ENCODE measurements at regions not wholly inside any gene's neighbourhood (a gene's known extent, or its start where the extent isn't known, plus 50 kb on each side); places are given as distances from the start of the nearest gene placed in this dataset.

DNA sequence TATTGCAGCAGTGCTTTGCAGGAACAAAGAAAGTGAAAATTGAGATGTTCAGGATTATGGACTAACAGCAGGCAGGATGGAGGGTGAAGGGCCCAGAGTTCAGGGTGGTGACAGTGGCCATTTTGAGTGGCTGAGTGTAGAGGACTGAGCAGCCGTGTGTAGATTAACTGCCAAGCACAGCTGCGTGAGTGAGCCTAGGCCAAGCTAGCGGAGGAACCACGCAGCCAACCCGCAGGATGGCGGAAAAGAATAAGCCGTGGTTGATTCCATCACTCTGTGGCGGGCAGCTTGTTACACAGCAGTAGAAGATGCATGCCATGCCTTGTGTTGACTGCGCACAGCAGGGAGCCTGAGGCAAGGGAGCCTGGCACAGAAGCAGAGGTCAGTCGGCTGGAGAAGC lies 102.5 kb upstream of the KIF26B start:
- H3K4me3 ChIP-seq, result no peak overlapping the region
- no peaks in the 10 kb centered on the region for H3K27me3 ChIP-seq (replicated peaks; ENCODE audit: insufficient read depth)
- TF ChIP-seq POLR2AphosphoS5 (IDR thresholded peaks at IDR 0.05), result no peak
- TF ChIP-seq, protein P1, sequence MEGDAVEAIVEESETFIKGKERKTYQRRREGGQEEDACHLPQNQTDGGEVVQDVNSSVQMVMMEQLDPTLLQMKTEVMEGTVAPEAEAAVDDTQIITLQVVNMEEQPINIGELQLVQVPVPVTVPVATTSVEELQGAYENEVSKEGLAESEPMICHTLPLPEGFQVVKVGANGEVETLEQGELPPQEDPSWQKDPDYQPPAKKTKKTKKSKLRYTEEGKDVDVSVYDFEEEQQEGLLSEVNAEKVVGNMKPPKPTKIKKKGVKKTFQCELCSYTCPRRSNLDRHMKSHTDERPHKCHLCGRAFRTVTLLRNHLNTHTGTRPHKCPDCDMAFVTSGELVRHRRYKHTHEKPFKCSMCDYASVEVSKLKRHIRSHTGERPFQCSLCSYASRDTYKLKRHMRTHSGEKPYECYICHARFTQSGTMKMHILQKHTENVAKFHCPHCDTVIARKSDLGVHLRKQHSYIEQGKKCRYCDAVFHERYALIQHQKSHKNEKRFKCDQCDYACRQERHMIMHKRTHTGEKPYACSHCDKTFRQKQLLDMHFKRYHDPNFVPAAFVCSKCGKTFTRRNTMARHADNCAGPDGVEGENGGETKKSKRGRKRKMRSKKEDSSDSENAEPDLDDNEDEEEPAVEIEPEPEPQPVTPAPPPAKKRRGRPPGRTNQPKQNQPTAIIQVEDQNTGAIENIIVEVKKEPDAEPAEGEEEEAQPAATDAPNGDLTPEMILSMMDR (IDR thresholded peaks at IDR 0.05), result no peak
- no peak for TF ChIP-seq POLR2A (IDR thresholded peaks at IDR 0.05)
- WGBS, result 94% methylated on average over 10 of the region's 10 CpGs
- H3K27ac ChIP-seq, result no peak overlapping the region
- intact Hi-C loops (cut with DNase I), result no loop called here
- H3K4me1 ChIP-seq (replicated peaks), result no peaks in the 10 kb centered on the region
- DNase-seq (ENCODE audit: low spot score), result no peak
- no peaks in the 10 kb centered on the region for H3K9me3 ChIP-seq
- H3K36me3 ChIP-seq, result no peaks in the 10 kb centered on the region

DNA sequence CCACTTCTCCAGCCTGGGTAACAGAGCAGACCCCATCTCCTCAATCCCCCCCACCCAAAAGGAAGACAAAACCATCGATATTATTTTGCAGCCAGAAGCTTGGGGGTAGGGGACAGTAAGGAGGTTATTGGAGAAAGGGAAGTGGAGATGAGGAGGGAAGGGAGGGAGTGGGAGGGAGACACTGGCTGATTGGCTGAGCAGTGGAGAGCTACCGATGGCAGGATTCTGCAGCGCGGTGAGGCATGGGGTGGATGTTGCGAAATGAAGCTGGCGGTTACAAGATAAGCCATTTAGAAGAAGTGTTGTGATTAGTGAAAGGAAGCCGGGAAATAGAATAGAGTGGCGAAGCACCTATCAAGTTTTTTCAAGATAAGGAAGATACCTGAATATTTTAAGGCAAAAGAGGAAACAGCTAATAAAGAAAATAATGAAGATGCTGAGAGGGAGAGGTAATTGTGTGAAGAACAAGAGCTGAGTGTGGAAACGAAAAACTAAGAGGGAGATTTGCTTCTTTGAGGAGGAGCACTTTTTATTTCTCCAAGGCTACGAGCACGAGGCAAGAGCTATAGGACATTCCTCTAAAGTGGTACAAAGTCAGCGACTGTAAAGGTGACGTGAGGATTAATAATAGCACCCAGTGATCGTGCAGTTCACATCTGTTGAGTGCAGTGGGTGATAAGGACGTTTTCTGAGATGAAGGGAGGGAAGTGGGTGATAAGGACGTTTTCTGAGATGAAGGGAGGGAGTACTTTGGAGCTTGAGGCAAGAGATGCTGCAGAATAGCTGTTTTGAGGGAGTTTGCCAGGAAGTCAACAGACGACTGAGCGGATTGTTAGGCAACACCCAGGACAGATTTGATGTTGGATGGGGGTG lies 103.2 kb upstream of the KIF26B start:
- H3K27ac ChIP-seq, result no peak overlapping the region
- no peaks in the 10 kb centered on the region for H3K9me3 ChIP-seq
- whole genome bisulfite sequencing, result 67% methylated on average over 18 of the region's 18 CpGs
- H3K4me1 ChIP-seq (replicated peaks), result no peaks in the 10 kb centered on the region
- H3K4me3 ChIP-seq, result no peak overlapping the region
- intact Hi-C loops (cut with DNase I), result no loop called here
- TF ChIP-seq, protein P1 (IDR thresholded peaks at IDR 0.05), result no peak
- TF ChIP-seq POLR2AphosphoS5 (IDR thresholded peaks at IDR 0.05) (no peak), POLR2A (IDR thresholded peaks at IDR 0.05) (no peak)
- no peaks in the 10 kb centered on the region for H3K36me3 ChIP-seq
- no peaks in the 10 kb centered on the region for H3K27me3 ChIP-seq (replicated peaks; ENCODE audit: insufficient read depth)
- DNase-seq (ENCODE audit: low spot score), result no peak

DNA sequence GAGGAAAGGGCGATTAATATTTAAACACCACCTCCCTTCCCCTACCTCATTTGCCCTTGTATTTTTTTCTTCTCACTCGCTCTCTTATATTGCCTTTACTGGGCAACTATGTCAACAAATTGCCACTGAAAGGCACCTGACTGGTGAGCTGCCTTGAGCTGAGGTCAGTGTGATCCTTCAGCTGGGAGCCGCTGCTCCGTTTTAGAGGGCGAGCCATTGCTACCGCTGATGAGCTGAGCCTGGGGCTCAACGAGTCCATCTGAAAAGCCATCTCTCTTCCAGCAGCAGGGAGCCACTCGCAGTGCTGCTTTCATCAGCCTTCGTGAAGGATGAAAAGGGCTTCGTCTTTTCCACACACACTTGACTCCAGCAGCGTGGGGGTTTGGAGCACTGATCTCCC lies 108.0 kb upstream of the KIF26B start:
- WGBS, result 84% methylated on average over 11 of the region's 11 CpGs
- no peaks in the 10 kb centered on the region for H3K27me3 ChIP-seq (replicated peaks; ENCODE audit: insufficient read depth)
- H3K4me1 ChIP-seq (replicated peaks), result no peaks in the 10 kb centered on the region
- H3K4me3 ChIP-seq, result no peak overlapping the region
- no peak for TF ChIP-seq POLR2A (IDR thresholded peaks at IDR 0.05)
- TF ChIP-seq, protein P1 (IDR thresholded peaks at IDR 0.05), result no peak
- no peak for TF ChIP-seq POLR2AphosphoS5 (IDR thresholded peaks at IDR 0.05)
- no peak for DNase-seq (ENCODE audit: low spot score)
- H3K36me3 ChIP-seq, result no peaks in the 10 kb centered on the region
- H3K9me3 ChIP-seq, result no peaks in the 10 kb centered on the region
- intact Hi-C loops (cut with DNase I), result no loop called here
- no peak overlapping the region for H3K27ac ChIP-seq

DNA sequence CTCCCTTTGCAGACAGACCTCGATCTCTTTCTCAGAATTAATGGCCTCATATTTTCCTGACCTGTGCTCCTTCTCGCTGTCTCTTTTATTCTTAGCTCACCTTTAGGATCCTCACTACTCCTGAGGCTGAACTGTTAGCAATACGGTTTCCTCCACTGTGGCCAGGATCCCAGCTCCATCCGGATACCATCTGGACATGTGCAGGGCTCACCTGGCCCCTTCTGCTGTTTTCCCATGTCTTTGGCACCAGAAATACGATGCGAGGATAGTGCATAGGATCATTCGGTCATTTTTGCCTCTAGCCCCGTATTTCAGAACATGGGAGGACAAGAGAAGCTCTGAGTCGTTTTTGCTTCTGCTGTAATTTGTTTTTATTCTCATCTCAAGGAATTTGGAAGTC lies 108.5 kb upstream of the KIF26B start:
- Histone ChIP-seq H3K27ac (no peak overlapping the region), H3K4me1 (replicated peaks) (no peaks in the 10 kb centered on the region), H3K9me3 (no peaks in the 10 kb centered on the region), H3K4me3 (no peak overlapping the region), H3K27me3 (replicated peaks; ENCODE audit: insufficient read depth) (no peaks in the 10 kb centered on the region), H3K36me3 (no peaks in the 10 kb centered on the region)
- DNase-seq (ENCODE audit: low spot score), result no peak
- intact Hi-C loops (cut with DNase I), result no loop called here
- TF ChIP-seq POLR2AphosphoS5 (IDR thresholded peaks at IDR 0.05), result no peak
- TF ChIP-seq, protein P1 (IDR thresholded peaks at IDR 0.05), result no peak
- TF ChIP-seq POLR2A (IDR thresholded peaks at IDR 0.05), result no peak
- WGBS, result 92% methylated on average over 9 of the region's 9 CpGs

All from prostate gland (tissue), 2 donors.